AG09309 (cell line): ENCODE measurements at regions not wholly inside any gene's neighbourhood (a gene's known extent, or its start where the extent isn't known, plus 50 kb on each side); places are given as distances from the start of the nearest gene placed in this dataset.

ENCODE experiments used
- DNase-seq: peaks from one replicate; pipeline ENCODE4 v3.0.0-alpha.2; 2010; ENCODE audit warnings: low read depth
- H3K4me3 ChIP-seq: 2 replicates; pipeline ENCODE4 v1.5.1; 2011; ENCODE audit warnings: mild to moderate bottlenecking, low read depth, low read length, moderate library complexity; ENCODE audit not compliant: control insufficient read depth
- TF ChIP-seq, protein P1 (sequence below): IDR thresholded peaks from 2 replicates; pipeline ENCODE4 v1.5.1; 2011; ENCODE audit warnings: mild to moderate bottlenecking, low read depth, low read length, inconsistent platforms; ENCODE audit not compliant: insufficient read depth, control insufficient read depth; ENCODE audit errors: missing control alignments

GRCh38 chr15:47352217-47352616 lies 365.1 kb upstream of the SEMA6D start:
- TF ChIP-seq, protein P1, sequence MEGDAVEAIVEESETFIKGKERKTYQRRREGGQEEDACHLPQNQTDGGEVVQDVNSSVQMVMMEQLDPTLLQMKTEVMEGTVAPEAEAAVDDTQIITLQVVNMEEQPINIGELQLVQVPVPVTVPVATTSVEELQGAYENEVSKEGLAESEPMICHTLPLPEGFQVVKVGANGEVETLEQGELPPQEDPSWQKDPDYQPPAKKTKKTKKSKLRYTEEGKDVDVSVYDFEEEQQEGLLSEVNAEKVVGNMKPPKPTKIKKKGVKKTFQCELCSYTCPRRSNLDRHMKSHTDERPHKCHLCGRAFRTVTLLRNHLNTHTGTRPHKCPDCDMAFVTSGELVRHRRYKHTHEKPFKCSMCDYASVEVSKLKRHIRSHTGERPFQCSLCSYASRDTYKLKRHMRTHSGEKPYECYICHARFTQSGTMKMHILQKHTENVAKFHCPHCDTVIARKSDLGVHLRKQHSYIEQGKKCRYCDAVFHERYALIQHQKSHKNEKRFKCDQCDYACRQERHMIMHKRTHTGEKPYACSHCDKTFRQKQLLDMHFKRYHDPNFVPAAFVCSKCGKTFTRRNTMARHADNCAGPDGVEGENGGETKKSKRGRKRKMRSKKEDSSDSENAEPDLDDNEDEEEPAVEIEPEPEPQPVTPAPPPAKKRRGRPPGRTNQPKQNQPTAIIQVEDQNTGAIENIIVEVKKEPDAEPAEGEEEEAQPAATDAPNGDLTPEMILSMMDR: no peak
- no peak for DNase-seq
- no peak overlapping the region for H3K4me3 ChIP-seq

GRCh38 chr15:47355759-47356158 lies 361.5 kb upstream of the SEMA6D start:
- no peak for DNase-seq
- no peak overlapping the region for H3K4me3 ChIP-seq
- TF ChIP-seq, protein P1: no peak

- H3K4me3 ChIP-seq: no peak overlapping the region
- TF ChIP-seq, protein P1: no peak
- DNase-seq: no peak
Observed at GRCh38 chr15:47356297-47356696, 361.0 kb upstream of the SEMA6D start.

- no peak overlapping the region for H3K4me3 ChIP-seq
- TF ChIP-seq, protein P1: no peak
Observed at GRCh38 chr15:47358876-47359275, 358.4 kb upstream of the SEMA6D start.

GRCh38 chr15:47360305-47360704 lies 357.0 kb upstream of the SEMA6D start:
- no peak for DNase-seq
- H3K4me3 ChIP-seq: no peak overlapping the region
- TF ChIP-seq, protein P1: no peak

More at GRCh38 chr15:47358876-47359275, 358.4 kb upstream of the SEMA6D start:
- no peak for DNase-seq

DNA sequence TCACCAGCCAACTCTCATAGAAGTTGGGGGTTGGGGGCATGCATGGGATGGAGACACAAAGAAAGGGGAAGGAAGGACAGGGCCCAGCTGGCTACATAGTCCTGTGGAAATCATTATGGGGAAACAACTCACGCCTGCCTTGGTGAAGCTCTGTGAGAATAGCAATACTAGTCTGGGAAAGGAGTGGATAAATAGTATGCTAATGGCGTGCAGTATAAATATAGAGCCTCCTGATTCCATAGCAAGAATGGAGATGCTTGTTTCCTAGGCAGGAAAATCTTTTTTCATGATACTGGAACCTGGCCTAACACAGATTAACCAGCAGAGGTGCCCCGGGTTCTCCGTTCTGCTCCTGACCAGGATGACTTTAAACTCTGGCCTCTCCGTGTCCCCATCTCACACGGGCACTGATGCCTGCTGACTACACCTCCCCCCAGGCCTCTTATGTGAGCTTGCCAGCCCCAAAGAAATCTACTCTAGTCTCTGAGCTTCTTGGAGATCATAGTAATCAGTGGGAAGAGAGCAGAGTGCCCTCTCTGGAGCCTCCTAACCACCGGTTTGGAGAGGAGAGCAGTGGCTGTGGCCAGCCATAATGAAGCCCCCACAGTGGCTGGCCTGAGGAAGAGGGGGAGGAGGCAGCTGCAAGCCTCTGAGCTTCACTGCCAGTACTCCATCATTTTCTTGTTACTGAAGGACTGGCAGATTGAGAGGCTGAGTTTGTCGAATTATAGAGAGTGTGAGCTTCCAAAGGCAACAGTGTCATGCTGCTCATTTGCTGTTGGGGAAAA lies 355.0 kb upstream of the SEMA6D start:
- no peak overlapping the region for H3K4me3 ChIP-seq
- TF ChIP-seq, protein P1: no peak
- DNase-seq: no peak
